Endothelial cell of umbilical vein (primary cell): ENCODE measurements at regions not wholly inside any gene's neighbourhood (a gene's known extent, or its start where the extent isn't known, plus 50 kb on each side); places are given as distances from the start of the nearest gene placed in this dataset.

ENCODE experiments used
- BruUV-seq: library from RNA; stranded (reverse); fragments of 400-500 nt; replicated peaks from 2 replicates; lab custom pipeline; 2021; lab: Mats Ljungman, UMichigan
- CTCF ChIA-PET: fragments of 300-600, 350-600 bp; sonication (Branson Sonifier 250); formaldehyde crosslinking; loops from one replicate; lab custom pipeline; 2021; ENCODE audit warnings: antibody characterized with exemption, inconsistent platforms; lab: Charles Lee
- POLR2A ChIA-PET: fragments of 300-600, 350-600 bp; sonication (Branson Sonifier 250); formaldehyde crosslinking; loops from one replicate; lab custom pipeline; 2021; ENCODE audit warnings: antibody characterized with exemption, inconsistent platforms; lab: Charles Lee
- DNase-seq: peaks from one replicate; pipeline ENCODE4 v3.0.0-alpha.2; 2011; ENCODE audit warnings: low read depth, low spot score
- FAIRE-seq: peaks from 2 replicates; lab custom pipeline; 2011; peaks lifted over from hg19 to GRCh38; lab: Jason Lieb, UNC
- H2AFZ ChIP-seq: 2 replicates; pipeline ENCODE4 v1.6.0; 2012; ENCODE audit warnings: low read depth, low read length, control low read depth, inconsistent platforms
- H3K27ac ChIP-seq: 2 replicates; pipeline ENCODE4 v1.5.1; 2011; ENCODE audit warnings: low read depth, mild to moderate bottlenecking, control low read depth, low read length, moderate library complexity; ENCODE audit not compliant: insufficient read depth
- H3K27me3 ChIP-seq, 2 experiments: 2 replicates each; pipeline versions ENCODE4 v1.6.0 to v1.6.1; 2011; ENCODE audit warnings: low read length in 2 of 2, mixed read lengths in 1 of 2; ENCODE audit not compliant: control insufficient read depth in 2 of 2, insufficient read depth in 2 of 2
- H3K36me3 ChIP-seq, 2 experiments: 2 replicates in 1 of 2; 3 replicates in 1 of 2; pipeline ENCODE4 v1.5.1; 2011; ENCODE audit warnings: low read length in 2 of 2, mild to moderate bottlenecking in 1 of 2, moderate library complexity in 1 of 2; ENCODE audit not compliant: control insufficient read depth in 2 of 2, insufficient read depth in 2 of 2; ENCODE audit errors: extremely low read depth in 1 of 2
- H3K4me1 ChIP-seq: 3 replicates; pipeline ENCODE4 v1.5.1; 2011; ENCODE audit warnings: mild to moderate bottlenecking, low read length; ENCODE audit not compliant: control insufficient read depth, insufficient read depth; ENCODE audit errors: extremely low read depth
- H3K4me2 ChIP-seq: 2 replicates; pipeline ENCODE4 v1.6.1; 2011; ENCODE audit warnings: low read length, control low read depth, mixed read lengths; ENCODE audit not compliant: insufficient read depth
- H3K4me3 ChIP-seq, 3 experiments: fragments of 200-600 bp in 1 of 3; sonication (generic), shearing (Covaris generic) in 1 of 3; replicated peaks in 1 of 3; 2 replicates each; pipeline ENCODE4 v1.5.1; 2011 to 2016; ENCODE audit warnings: control low read depth in 3 of 3, low read length in 3 of 3, mild to moderate bottlenecking in 2 of 3, inconsistent platforms in 1 of 3, low read depth in 1 of 3, moderate library complexity in 1 of 3; ENCODE audit not compliant: insufficient read depth in 1 of 3
- H3K79me2 ChIP-seq: 2 replicates; pipeline ENCODE4 v1.6.0; 2012; ENCODE audit warnings: low read length, inconsistent platforms; ENCODE audit not compliant: control insufficient read depth, insufficient read depth
- H3K9ac ChIP-seq: replicated peaks from 2 replicates; pipeline ENCODE3; 2011; ENCODE audit warnings: low read length, control low read depth; ENCODE audit not compliant: insufficient read depth; ENCODE audit errors: extremely low read depth
- H3K9me1 ChIP-seq: replicated peaks from 3 replicates; pipeline ENCODE4 v1.6.0; 2011; ENCODE audit warnings: mild to moderate bottlenecking, low read length; ENCODE audit not compliant: control insufficient read depth, insufficient read depth; ENCODE audit errors: extremely low read depth
- H3K9me3 ChIP-seq: replicated peaks from 2 replicates; pipeline ENCODE4 v1.5.1; 2012; ENCODE audit warnings: low read length, inconsistent platforms; ENCODE audit not compliant: control insufficient read depth, insufficient read depth
- H4K20me1 ChIP-seq: replicated peaks from 2 replicates; pipeline ENCODE3; 2011; ENCODE audit warnings: mild to moderate bottlenecking, low read length; ENCODE audit not compliant: control insufficient read depth, insufficient read depth; ENCODE audit errors: extremely low read depth
- CTCF ChIP-seq, 2 donors: IDR thresholded peaks; 1 replicate in 1 of 2; 2 replicates in 1 of 2; pipeline ENCODE4 v1.5.1; 2011; ENCODE audit warnings: low read length in 2 of 2, mild to moderate bottlenecking in 2 of 2, moderate library complexity in 2 of 2, control low read depth in 1 of 2, inconsistent platforms in 1 of 2, low read depth in 1 of 2; ENCODE audit not compliant: insufficient read depth in 1 of 2; ENCODE audit errors: extremely low read depth in 1 of 2
- EZH2 ChIP-seq: IDR thresholded peaks from 2 replicates; pipeline ENCODE4 v1.6.1; 2012; ENCODE audit warnings: borderline replicate concordance, low read depth, mild to moderate bottlenecking, moderate library complexity, low read length, inconsistent platforms; ENCODE audit not compliant: severe bottlenecking
- FOS ChIP-seq: IDR thresholded peaks from 2 replicates; pipeline ENCODE4 v1.6.1; 2011; ENCODE audit warnings: mild to moderate bottlenecking, low read length, moderate library complexity, borderline replicate concordance; ENCODE audit not compliant: insufficient read depth
- GATA2 ChIP-seq: IDR thresholded peaks from 2 replicates; pipeline ENCODE4 v1.7.0; 2011; ENCODE audit warnings: low read depth, mild to moderate bottlenecking, moderate library complexity, mixed read lengths, low read length; ENCODE audit not compliant: insufficient read length, insufficient read depth
- JUN ChIP-seq: IDR thresholded peaks from 2 replicates; pipeline ENCODE4 v1.6.1; 2011; ENCODE audit warnings: borderline replicate concordance, low read depth; ENCODE audit not compliant: insufficient read length, insufficient read depth
- MAX ChIP-seq: IDR thresholded peaks from 2 replicates; pipeline ENCODE4 v1.6.1; 2011; ENCODE audit not compliant: insufficient read depth, insufficient read length
- MYC ChIP-seq: IDR thresholded peaks from one replicate; pipeline ENCODE4 v1.6.1; 2011; ENCODE audit warnings: mild to moderate bottlenecking, low read depth, low read length
- POLR2A ChIP-seq: IDR thresholded peaks from 2 replicates; pipeline ENCODE4 v1.6.1; 2012; ENCODE audit warnings: low read depth, mild to moderate bottlenecking, control low read depth, low read length
- POLR2AphosphoS5 ChIP-seq: IDR thresholded peaks from 2 replicates; pipeline ENCODE4 v1.6.1; 2012; ENCODE audit warnings: low read depth, mild to moderate bottlenecking, control low read depth, low read length, moderate library complexity; ENCODE audit not compliant: insufficient read depth
- dilution Hi-C: fragments of 300-500 bp; cut with MboI; formaldehyde crosslinking; loops from one replicate; pipeline ENCODE4 v1.15.0; 2019; ENCODE audit warnings: low sequenced_read_pairs; ENCODE audit not compliant: extremely low pct_ligation_motif_present
- intact Hi-C: fragments of 100-400 bp; cut with micrococcal nuclease; formaldehyde crosslinking; loops from one replicate; pipeline ENCODE4 v1.10.0; 2022

- H3K9me1 ChIP-seq = no peaks in the 10 kb centered on the region
- H2AFZ ChIP-seq = no peak overlapping the region
- ChIA-PET POLR2A (no interaction called here), CTCF (interaction anchor here (2.1 to 2.6 kb wide), 2 partner anchors 10 to 313 kb away, joined by 6 to 20 read pairs; no protein-coding TSS in a partner anchor)
- dilution Hi-C loops = no loop called here
- H3K79me2 ChIP-seq = no peaks in the 10 kb centered on the region
- BruUV-seq = no TSS peak
- no peak for FAIRE-seq
- no peak overlapping the region for H3K4me2 ChIP-seq
- DNase-seq = peak; percentile 10
- intact Hi-C loops = loop anchor here (5.0 kb wide), 1 partner anchor 293 kb away; no protein-coding TSS in a partner anchor
- no peaks in the 10 kb centered on the region for H3K36me3 ChIP-seq
- no peak overlapping the region for H3K9ac ChIP-seq
- H3K27ac ChIP-seq = no peak overlapping the region
- no peaks in the 10 kb centered on the region for H3K27me3 ChIP-seq
- peaks cover 20% of the 10 kb centered on the region for H3K4me1 ChIP-seq
- H4K20me1 ChIP-seq = no peaks in the 10 kb centered on the region
- TF ChIP-seq POLR2AphosphoS5 (no peak), CTCF (IDR thresholded peaks at IDR 0.05; ENCODE audit: extremely low read depth in 1 of 2, insufficient read depth in 1 of 2, low read depth in 1 of 2, low read length in 2 of 2) (no peak), EZH2 (no peak), FOS (no peak), JUN (no peak), MAX (no peak), GATA2 (no peak), MYC (no peak), POLR2A (no peak)
- H3K4me3 ChIP-seq = no peak overlapping the region
- H3K9me3 ChIP-seq = no peaks in the 10 kb centered on the region
Observed at GRCh38 chr5:97544240-97544639, 361.2 kb upstream of the RIOK2 start.
